ENCODE measurements at regions not wholly inside any gene's neighbourhood (a gene's known extent, or its start where the extent isn't known, plus 50 kb on each side); places are given as distances from the start of the nearest gene placed in this dataset.

- TF ChIP-seq MAX (IDR thresholded peaks at IDR 0.05; ENCODE audit: low read depth, low read length) (no peak), LARP7 (IDR thresholded peaks at IDR 0.05) (no peak), BCL11A (IDR thresholded peaks at IDR 0.05; ENCODE audit: low read depth, low read length) (no peak), POLR2A (IDR thresholded peaks at IDR 0.05; ENCODE audit: low read depth, low read length) (no peak), CTCF (IDR thresholded peaks at IDR 0.05 in 2 of 3, conservative IDR thresholded peaks at IDR 0.05 in 1 of 3; ENCODE audit: control insufficient read depth in 2 of 3, extremely low read depth in 1 of 3, insufficient read depth in 1 of 3, low read depth in 3 of 3, low read length in 3 of 3) (no peak), JUNB (IDR thresholded peaks at IDR 0.05) (no peak), POLR2AphosphoS5 (IDR thresholded peaks at IDR 0.05; ENCODE audit: low read length) (no peak), SREBF1 (IDR thresholded peaks at IDR 0.05; ENCODE audit: low read length) (no peak), NR2C2 (IDR thresholded peaks at IDR 0.05; ENCODE audit: borderline replicate concordance, control insufficient read depth, insufficient read length, low read depth) (no peak), REST (IDR thresholded peaks at IDR 0.05; ENCODE audit: low read depth, low read length) (no peak), EZH2 (IDR thresholded peaks at IDR 0.05; ENCODE audit: borderline replicate concordance, control insufficient read depth, low read depth, low read length) (no peak), POLR2AphosphoS2 (IDR thresholded peaks at IDR 0.05; ENCODE audit: low read depth, low read length) (no peak), GATAD2B (conservative IDR thresholded peaks at IDR 0.05; ENCODE audit: low read depth) (no peak)
Measured at GRCh38 chr5:161786686-161787085, 61.2 kb upstream of the GABRA1 start.

Data from GM12878 (cell line).